ENCODE measurements at regions not wholly inside any gene's neighbourhood (a gene's known extent, or its start where the extent isn't known, plus 50 kb on each side); places are given as distances from the start of the nearest gene placed in this dataset.

DNA sequence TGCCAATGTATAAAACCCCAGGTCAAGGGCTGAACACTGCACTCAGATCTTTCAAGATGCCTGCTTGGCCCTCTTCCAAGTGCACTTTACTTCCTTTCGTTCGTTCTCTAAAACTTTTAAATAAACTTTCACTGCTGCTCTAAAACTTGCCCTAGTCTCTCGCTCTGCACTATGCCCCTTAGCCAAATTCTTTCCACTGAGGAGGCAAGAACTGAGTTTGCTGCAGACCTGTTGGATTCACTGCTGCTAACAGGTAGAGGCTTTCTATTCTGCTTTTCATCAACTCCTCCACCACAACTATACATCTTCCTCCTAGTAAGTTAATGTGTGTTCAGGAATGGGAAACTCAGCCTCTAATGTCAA, 467.9 kb downstream of the MBD2 start:
- ATAC-seq: no peak
- no peak for TF ChIP-seq POLR2A (IDR thresholded peaks at IDR 0.05)
- TF ChIP-seq, protein P1, sequence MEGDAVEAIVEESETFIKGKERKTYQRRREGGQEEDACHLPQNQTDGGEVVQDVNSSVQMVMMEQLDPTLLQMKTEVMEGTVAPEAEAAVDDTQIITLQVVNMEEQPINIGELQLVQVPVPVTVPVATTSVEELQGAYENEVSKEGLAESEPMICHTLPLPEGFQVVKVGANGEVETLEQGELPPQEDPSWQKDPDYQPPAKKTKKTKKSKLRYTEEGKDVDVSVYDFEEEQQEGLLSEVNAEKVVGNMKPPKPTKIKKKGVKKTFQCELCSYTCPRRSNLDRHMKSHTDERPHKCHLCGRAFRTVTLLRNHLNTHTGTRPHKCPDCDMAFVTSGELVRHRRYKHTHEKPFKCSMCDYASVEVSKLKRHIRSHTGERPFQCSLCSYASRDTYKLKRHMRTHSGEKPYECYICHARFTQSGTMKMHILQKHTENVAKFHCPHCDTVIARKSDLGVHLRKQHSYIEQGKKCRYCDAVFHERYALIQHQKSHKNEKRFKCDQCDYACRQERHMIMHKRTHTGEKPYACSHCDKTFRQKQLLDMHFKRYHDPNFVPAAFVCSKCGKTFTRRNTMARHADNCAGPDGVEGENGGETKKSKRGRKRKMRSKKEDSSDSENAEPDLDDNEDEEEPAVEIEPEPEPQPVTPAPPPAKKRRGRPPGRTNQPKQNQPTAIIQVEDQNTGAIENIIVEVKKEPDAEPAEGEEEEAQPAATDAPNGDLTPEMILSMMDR (IDR thresholded peaks at IDR 0.05): no peak
- no peaks in the 10 kb centered on the region for H3K27me3 ChIP-seq
- WGBS, 4 donors: 65 to 75% (median 68%) methylated on average over 3 of the region's 3 CpGs
- no peaks in the 10 kb centered on the region for H3K36me3 ChIP-seq
- DNase-seq: no peak
- intact Hi-C loops (cut with DNase I): no loop called here
- H3K9me3 ChIP-seq: peaks cover 0 to 2% (median 0%) of the 10 kb centered on the region in 12 donors
- no peaks in the 10 kb centered on the region for H3K4me1 ChIP-seq
- no peak overlapping the region for H3K27ac ChIP-seq
- no peak overlapping the region for H3K4me3 ChIP-seq

GRCh38 chr18:53755914-53756609, 468.4 kb downstream of the MBD2 start:
- intact Hi-C loops (cut with DNase I): no loop called here
- H3K27me3 ChIP-seq: no peaks in the 10 kb centered on the region
- H3K36me3 ChIP-seq: no peaks in the 10 kb centered on the region
- no peak for TF ChIP-seq POLR2A (IDR thresholded peaks at IDR 0.05)
- TF ChIP-seq, protein P1 (IDR thresholded peaks at IDR 0.05): no peak
- H3K4me3 ChIP-seq: no peak overlapping the region
- ATAC-seq (no peak), DNase-seq (no peak)
- peaks cover 0 to 2% (median 0%) of the 10 kb centered on the region in 12 donors for H3K9me3 ChIP-seq
- H3K27ac ChIP-seq: no peak overlapping the region
- no peaks in the 10 kb centered on the region for H3K4me1 ChIP-seq
- 74 to 91% (median 85%) methylated on average over 5 of the region's 5 CpGs for WGBS, 4 donors

GRCh38 chr18:53754154-53754553, 470.3 kb downstream of the MBD2 start:
- no peak overlapping the region for H3K27ac ChIP-seq
- no peaks in the 10 kb centered on the region for H3K27me3 ChIP-seq
- intact Hi-C loops (cut with DNase I): no loop called here
- DNase-seq (no peak), ATAC-seq (no peak)
- no peak overlapping the region for H3K4me3 ChIP-seq
- peaks cover 0 to 2% (median 0%) of the 10 kb centered on the region in 12 donors for H3K9me3 ChIP-seq
- no peaks in the 10 kb centered on the region for H3K4me1 ChIP-seq
- no peaks in the 10 kb centered on the region for H3K36me3 ChIP-seq
- TF ChIP-seq, protein P1 (IDR thresholded peaks at IDR 0.05): no peak
- no peak for TF ChIP-seq POLR2A (IDR thresholded peaks at IDR 0.05)

GRCh38 chr18:53753601-53754000, 470.9 kb downstream of the MBD2 start:
- no peak for DNase-seq
- Histone ChIP-seq H3K9me3 (peaks cover 0 to 2% (median 0%) of the 10 kb centered on the region in 12 donors), H3K27me3 (no peaks in the 10 kb centered on the region), H3K4me3 (no peak overlapping the region), H3K36me3 (no peaks in the 10 kb centered on the region), H3K4me1 (no peaks in the 10 kb centered on the region), H3K27ac (no peak overlapping the region)
- TF ChIP-seq POLR2A (IDR thresholded peaks at IDR 0.05): no peak
- TF ChIP-seq, protein P1 (IDR thresholded peaks at IDR 0.05): no peak
- no peak for ATAC-seq
- intact Hi-C loops (cut with DNase I): no loop called here
- WGBS, 4 donors: 74 to 82% (median 76%) methylated on average over 3 of the region's 3 CpGs
